VCaP (cell line): ENCODE measurements at regions not wholly inside any gene's neighbourhood (a gene's known extent, or its start where the extent isn't known, plus 50 kb on each side); places are given as distances from the start of the nearest gene placed in this dataset.
"Not testable (repeated sequence)": the region's sequence is repeated elsewhere in the genome, so short reads cannot be mapped to it uniquely, and the experiment has no call there.

Experiments used
- H3K27ac ChIP-seq: fragments of 450-650 bp; 2 replicates; pipeline ENCODE4 v1.5.1; 2017
- TF ChIP-seq, protein P1 (sequence below): fragments of 450-650 bp; conservative IDR thresholded peaks from 2 replicates; pipeline ENCODE4 v1.5.1; 2017; ENCODE audit warnings: mild to moderate bottlenecking, moderate library complexity

DNA sequence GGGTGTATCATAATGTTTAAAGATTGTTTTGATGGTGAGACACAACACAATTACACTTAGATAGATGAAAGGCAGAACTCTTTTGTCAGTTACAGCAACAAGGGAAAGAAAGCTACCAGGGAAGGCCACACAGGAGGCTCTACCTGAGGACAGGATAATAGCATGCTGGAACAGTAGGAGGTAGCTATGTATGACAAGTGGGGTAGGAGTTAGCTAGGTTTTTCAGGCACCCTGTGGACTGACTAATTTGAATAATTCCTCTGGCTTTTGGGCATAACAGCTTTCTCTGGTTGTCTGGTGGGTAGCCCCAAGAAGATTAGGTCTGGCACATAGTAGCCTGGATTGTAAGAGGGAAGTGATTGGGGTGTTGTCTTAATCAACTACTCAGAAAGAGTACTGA is 475.4 kb upstream of the CHORDC1 start:
- TF ChIP-seq, protein P1, sequence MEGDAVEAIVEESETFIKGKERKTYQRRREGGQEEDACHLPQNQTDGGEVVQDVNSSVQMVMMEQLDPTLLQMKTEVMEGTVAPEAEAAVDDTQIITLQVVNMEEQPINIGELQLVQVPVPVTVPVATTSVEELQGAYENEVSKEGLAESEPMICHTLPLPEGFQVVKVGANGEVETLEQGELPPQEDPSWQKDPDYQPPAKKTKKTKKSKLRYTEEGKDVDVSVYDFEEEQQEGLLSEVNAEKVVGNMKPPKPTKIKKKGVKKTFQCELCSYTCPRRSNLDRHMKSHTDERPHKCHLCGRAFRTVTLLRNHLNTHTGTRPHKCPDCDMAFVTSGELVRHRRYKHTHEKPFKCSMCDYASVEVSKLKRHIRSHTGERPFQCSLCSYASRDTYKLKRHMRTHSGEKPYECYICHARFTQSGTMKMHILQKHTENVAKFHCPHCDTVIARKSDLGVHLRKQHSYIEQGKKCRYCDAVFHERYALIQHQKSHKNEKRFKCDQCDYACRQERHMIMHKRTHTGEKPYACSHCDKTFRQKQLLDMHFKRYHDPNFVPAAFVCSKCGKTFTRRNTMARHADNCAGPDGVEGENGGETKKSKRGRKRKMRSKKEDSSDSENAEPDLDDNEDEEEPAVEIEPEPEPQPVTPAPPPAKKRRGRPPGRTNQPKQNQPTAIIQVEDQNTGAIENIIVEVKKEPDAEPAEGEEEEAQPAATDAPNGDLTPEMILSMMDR, result no peak
- no peak overlapping the region for H3K27ac ChIP-seq

DNA sequence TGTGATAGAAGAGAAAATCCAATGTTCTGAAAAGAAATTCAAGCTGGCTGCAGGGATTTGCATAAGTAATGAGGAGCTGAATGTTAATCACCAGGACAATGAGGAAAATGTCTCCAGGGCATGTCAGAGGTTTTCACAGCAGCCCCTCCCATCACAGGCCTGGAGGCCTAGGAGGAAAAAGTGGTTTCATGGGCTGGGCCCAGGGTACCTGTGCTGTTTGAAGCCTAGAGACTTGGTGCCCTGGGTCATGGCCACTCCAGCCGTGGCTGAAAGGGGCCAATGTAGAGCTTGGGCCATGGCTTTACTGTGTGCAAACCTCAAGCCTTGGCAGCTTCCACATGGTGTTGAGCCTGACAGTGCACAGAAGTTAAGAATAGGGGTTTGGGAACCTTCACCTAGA is 452.6 kb upstream of the CHORDC1 start:
- H3K27ac ChIP-seq, result not testable (repeated sequence)

DNA sequence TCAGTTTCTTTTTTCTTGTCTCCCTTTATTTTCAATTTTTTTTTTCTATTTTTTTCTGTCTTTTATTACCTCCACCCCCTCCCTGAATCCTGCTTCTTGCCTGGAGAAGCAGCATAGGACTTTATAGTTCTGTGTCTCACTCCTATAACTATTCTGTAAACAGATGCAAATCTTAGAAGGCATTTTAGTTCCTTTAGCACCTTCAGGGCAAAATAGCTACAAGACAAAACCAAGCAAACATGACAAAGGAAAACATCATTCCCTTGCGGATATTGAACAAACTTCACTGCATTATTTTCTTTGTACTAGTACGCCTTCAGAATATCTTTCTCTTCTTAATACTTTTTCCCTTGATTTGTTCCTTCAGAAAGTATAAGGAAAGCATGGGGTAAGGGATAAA is 446.2 kb upstream of the CHORDC1 start:
- TF ChIP-seq, protein P1, result no peak
- no peak overlapping the region for H3K27ac ChIP-seq

DNA sequence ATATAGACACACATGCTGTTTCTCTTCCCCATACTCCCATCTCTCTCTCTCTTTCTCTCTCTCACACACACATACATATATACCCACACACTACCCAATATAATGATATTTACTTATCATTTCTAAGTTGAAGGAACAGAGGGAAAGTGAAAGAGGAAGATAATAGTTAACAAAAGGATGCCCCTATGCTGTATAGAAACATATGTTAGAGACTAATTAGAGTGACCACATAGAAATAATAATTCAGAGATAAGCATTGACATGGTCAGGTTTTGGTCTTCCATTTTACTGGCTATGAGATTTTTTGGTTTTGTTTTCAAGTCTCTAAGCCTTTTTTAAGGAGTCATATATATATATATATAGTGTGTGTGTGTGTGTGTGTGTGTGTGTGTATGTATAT is 445.7 kb upstream of the CHORDC1 start:
- no peak overlapping the region for H3K27ac ChIP-seq
- TF ChIP-seq, protein P1, result no peak

- TF ChIP-seq, protein P1, result no peak
- H3K27ac ChIP-seq, result no peak overlapping the region
Measured at GRCh38 chr11:90661233-90661632, 438.4 kb upstream of the CHORDC1 start.

GRCh38 chr11:90656171-90656570 is 433.3 kb upstream of the CHORDC1 start:
- TF ChIP-seq, protein P1, result no peak
- H3K27ac ChIP-seq, result no peak overlapping the region

DNA sequence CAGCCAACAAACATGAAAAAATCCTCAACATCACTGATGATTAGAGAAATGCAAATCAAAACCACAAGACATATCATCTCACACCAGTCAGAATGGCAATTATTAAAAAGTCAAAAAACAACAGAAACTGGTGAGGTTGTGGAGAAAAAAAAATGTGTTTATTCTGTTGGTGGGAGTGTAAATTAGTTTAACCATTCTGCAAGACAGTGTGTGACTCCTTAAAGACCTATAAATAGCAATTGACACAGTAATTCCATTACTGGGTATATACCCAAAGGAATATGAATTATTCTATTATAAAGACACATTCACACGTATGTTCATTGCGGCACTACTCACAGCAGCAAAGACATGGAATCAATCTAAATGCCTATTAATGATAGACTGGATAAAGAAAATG is 427.3 kb upstream of the CHORDC1 start:
- H3K27ac ChIP-seq, result no peak overlapping the region
- TF ChIP-seq, protein P1, result no peak

- TF ChIP-seq, protein P1, result no peak
- H3K27ac ChIP-seq, result no peak overlapping the region
Measured at GRCh38 chr11:90646706-90647105, 423.9 kb upstream of the CHORDC1 start.
